ENCODE measurements at regions not wholly inside any gene's neighbourhood (a gene's known extent, or its start where the extent isn't known, plus 50 kb on each side); places are given as distances from the start of the nearest gene placed in this dataset.

- TF ChIP-seq CTCF (IDR thresholded peaks at IDR 0.05 in 8 of 11, conservative IDR thresholded peaks at IDR 0.05 in 3 of 11) (no peak), POLR2AphosphoS5 (IDR thresholded peaks at IDR 0.05) (no peak), POLR2A (IDR thresholded peaks at IDR 0.05) (no peak)
These were observed 190.6 kb upstream of the ARPP21 start for GRCh38 chr3:35448681-35449080.

Measured in spleen (tissue), 7 donors.